Activated CD8-positive, alpha-beta T cell treated with anti-CD3 and anti-CD28 coated beads for 36 hours (primary cell): ENCODE measurements at regions not wholly inside any gene's neighbourhood (a gene's known extent, or its start where the extent isn't known, plus 50 kb on each side); places are given as distances from the start of the nearest gene placed in this dataset.
A peak's percentile ranks its signal among the peaks of the same experiment; 100 is the strongest.

ENCODE experiments used
- ATAC-seq: fragments of 200-7000 bp; cut with Tn5 transposase; one replicate; pipeline ENCODE4 v1.10.0; 2021; ENCODE audit warnings: mild to moderate bottlenecking, moderate library complexity
- CTCF ChIA-PET: fragments of 350-600 bp; sonication (Branson Sonifier 250); formaldehyde crosslinking; loops from one replicate; lab custom pipeline; 2021; ENCODE audit warnings: antibody characterized with exemption; lab: Charles Lee
- POLR2A ChIA-PET: fragments of 350-600 bp; sonication (Branson Sonifier 250); formaldehyde crosslinking; loops from one replicate; lab custom pipeline; 2021; ENCODE audit warnings: antibody characterized with exemption; lab: Charles Lee
- DNase-seq: peaks from one replicate; pipeline ENCODE4 v3.0.0-alpha.2; 2020
- H3K27ac Mint-ChIP-seq: one replicate; pipeline ENCODE4 v1.8.0; 2021; ENCODE audit warnings: mild to moderate bottlenecking, mixed read lengths
- H3K27me3 Mint-ChIP-seq: one replicate; pipeline ENCODE4 v1.8.0; 2021; ENCODE audit warnings: mixed read lengths
- H3K36me3 Mint-ChIP-seq: one replicate; pipeline ENCODE4 v1.8.0; 2021; ENCODE audit warnings: low read depth, mixed read lengths
- H3K4me1 Mint-ChIP-seq: one replicate; pipeline ENCODE4 v1.8.0; 2021; ENCODE audit warnings: low read depth, mixed read lengths
- H3K4me3 Mint-ChIP-seq: one replicate; pipeline ENCODE4 v1.8.0; 2021; ENCODE audit warnings: mild to moderate bottlenecking, moderate library complexity, mixed read lengths
- H3K9me3 Mint-ChIP-seq: one replicate; pipeline ENCODE4 v1.8.0; 2021; ENCODE audit warnings: mixed read lengths
- CTCF ChIP-seq: fragments of 200-600 bp; IDR thresholded peaks from one replicate; pipeline ENCODE4 v1.8.0; 2022; ENCODE audit warnings: antibody characterized with exemption, mild to moderate bottlenecking
- intact Hi-C: fragments of 100-400 bp; cut with micrococcal nuclease; formaldehyde crosslinking; loops from one replicate; pipeline ENCODE4 v1.10.0; 2022

- Mint-ChIP-seq H3K27ac (no peak overlapping the region), H3K27me3 (no peaks in the 10 kb centered on the region), H3K4me1 (no peaks in the 10 kb centered on the region), H3K4me3 (no peak overlapping the region), H3K9me3 (no peaks in the 10 kb centered on the region), H3K36me3 (no peaks in the 10 kb centered on the region)
- DNase-seq, result peak; percentile 1
- ATAC-seq, result no peak
- intact Hi-C loops, result no loop called here
- ChIA-PET POLR2A (no interaction called here), CTCF (interaction anchor here (1.4 kb wide), 1 partner anchor 123 kb away, joined by 3 read pairs; no protein-coding TSS in a partner anchor)
- TF ChIP-seq CTCF, result no peak
These were observed 359.0 kb downstream of the SEC23A start for GRCh38 chr14:38743966-38744584.

GRCh38 chr14:38737686-38738407, 365.2 kb downstream of the SEC23A start:
- Mint-ChIP-seq H3K4me1 (no peaks in the 10 kb centered on the region), H3K9me3 (no peaks in the 10 kb centered on the region), H3K27me3 (peaks cover 3% of the 10 kb centered on the region), H3K36me3 (no peaks in the 10 kb centered on the region), H3K4me3 (no peak overlapping the region), H3K27ac (no peak overlapping the region)
- ChIA-PET POLR2A (no interaction called here), CTCF (no interaction called here)
- ATAC-seq (no peak), DNase-seq (no peak)
- TF ChIP-seq CTCF, result no peak
- intact Hi-C loops, result no loop called here

GRCh38 chr14:38735005-38735404, 368.0 kb downstream of the SEC23A start:
- Mint-ChIP-seq H3K36me3 (no peaks in the 10 kb centered on the region), H3K9me3 (no peaks in the 10 kb centered on the region), H3K27me3 (peaks cover 3% of the 10 kb centered on the region), H3K4me3 (no peak overlapping the region), H3K27ac (no peak overlapping the region), H3K4me1 (no peaks in the 10 kb centered on the region)
- CTCF ChIA-PET, result no interaction called here
- intact Hi-C loops, result no loop called here
- TF ChIP-seq CTCF, result no peak
- DNase-seq (no peak), ATAC-seq (no peak)
- POLR2A ChIA-PET, result no interaction called here

- peaks cover 3% of the 10 kb centered on the region for H3K27me3 Mint-ChIP-seq
- H3K4me1 Mint-ChIP-seq, result no peaks in the 10 kb centered on the region
- ChIA-PET CTCF (interaction anchor here (0.6 kb wide), 1 partner anchor 312 kb away, joined by 3 read pairs; no protein-coding TSS in a partner anchor), POLR2A (no interaction called here)
- no peak for ATAC-seq
- H3K36me3 Mint-ChIP-seq, result no peaks in the 10 kb centered on the region
- no peaks in the 10 kb centered on the region for H3K9me3 Mint-ChIP-seq
- no peak for DNase-seq
- TF ChIP-seq CTCF, result no peak
- no peak overlapping the region for H3K27ac Mint-ChIP-seq
- intact Hi-C loops, result no loop called here
- no peak overlapping the region for H3K4me3 Mint-ChIP-seq
These were observed 371.1 kb downstream of the SEC23A start for GRCh38 chr14:38731962-38732361.

GRCh38 chr14:38730420-38730819, 372.6 kb downstream of the SEC23A start:
- ChIA-PET CTCF (no interaction called here), POLR2A (no interaction called here)
- Mint-ChIP-seq H3K27ac (no peak overlapping the region), H3K36me3 (no peaks in the 10 kb centered on the region), H3K4me3 (no peak overlapping the region), H3K4me1 (no peaks in the 10 kb centered on the region), H3K27me3 (no peaks in the 10 kb centered on the region), H3K9me3 (no peaks in the 10 kb centered on the region)
- intact Hi-C loops, result no loop called here
- DNase-seq (no peak), ATAC-seq (no peak)
- TF ChIP-seq CTCF, result no peak
